ENCODE measurements at regions not wholly inside any gene's neighbourhood (a gene's known extent, or its start where the extent isn't known, plus 50 kb on each side); places are given as distances from the start of the nearest gene placed in this dataset.

DNA sequence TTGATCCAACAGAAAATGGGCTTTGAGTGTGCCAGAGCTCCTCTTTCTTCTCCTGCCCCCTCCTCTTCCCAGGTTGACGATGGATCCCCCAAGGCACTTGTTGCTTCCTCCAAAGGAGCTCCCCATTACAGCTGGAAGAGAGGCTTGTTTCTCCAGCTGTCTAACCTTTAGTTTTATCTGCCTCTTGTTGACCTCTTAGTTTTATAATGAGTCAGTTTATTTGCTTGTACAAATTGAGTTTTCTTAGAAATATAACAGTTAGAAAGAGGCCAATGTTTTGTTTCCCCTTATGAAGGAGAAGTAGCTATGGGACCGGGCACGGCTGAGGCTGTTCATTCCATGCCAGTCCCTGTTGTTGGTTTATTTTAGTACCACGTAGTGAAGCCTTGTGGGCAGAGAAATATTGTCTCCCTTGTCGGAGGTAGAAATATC is 158.2 kb downstream of the SPRY1 start (continued):
- TF ChIP-seq GRHL2 (CRISPR knock-in tag; IDR thresholded peaks at IDR 0.05; ENCODE audit: insufficient replicate concordance, severe bottlenecking): no peak
- no peak for TF ChIP-seq HMGA2 (CRISPR knock-in tag; IDR thresholded peaks at IDR 0.05)
- TF ChIP-seq, protein P1, sequence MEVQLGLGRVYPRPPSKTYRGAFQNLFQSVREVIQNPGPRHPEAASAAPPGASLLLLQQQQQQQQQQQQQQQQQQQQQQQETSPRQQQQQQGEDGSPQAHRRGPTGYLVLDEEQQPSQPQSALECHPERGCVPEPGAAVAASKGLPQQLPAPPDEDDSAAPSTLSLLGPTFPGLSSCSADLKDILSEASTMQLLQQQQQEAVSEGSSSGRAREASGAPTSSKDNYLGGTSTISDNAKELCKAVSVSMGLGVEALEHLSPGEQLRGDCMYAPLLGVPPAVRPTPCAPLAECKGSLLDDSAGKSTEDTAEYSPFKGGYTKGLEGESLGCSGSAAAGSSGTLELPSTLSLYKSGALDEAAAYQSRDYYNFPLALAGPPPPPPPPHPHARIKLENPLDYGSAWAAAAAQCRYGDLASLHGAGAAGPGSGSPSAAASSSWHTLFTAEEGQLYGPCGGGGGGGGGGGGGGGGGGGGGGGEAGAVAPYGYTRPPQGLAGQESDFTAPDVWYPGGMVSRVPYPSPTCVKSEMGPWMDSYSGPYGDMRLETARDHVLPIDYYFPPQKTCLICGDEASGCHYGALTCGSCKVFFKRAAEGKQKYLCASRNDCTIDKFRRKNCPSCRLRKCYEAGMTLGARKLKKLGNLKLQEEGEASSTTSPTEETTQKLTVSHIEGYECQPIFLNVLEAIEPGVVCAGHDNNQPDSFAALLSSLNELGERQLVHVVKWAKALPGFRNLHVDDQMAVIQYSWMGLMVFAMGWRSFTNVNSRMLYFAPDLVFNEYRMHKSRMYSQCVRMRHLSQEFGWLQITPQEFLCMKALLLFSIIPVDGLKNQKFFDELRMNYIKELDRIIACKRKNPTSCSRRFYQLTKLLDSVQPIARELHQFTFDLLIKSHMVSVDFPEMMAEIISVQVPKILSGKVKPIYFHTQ (CRISPR knock-in tag; IDR thresholded peaks at IDR 0.05): no peak
- TF ChIP-seq, protein P2, sequence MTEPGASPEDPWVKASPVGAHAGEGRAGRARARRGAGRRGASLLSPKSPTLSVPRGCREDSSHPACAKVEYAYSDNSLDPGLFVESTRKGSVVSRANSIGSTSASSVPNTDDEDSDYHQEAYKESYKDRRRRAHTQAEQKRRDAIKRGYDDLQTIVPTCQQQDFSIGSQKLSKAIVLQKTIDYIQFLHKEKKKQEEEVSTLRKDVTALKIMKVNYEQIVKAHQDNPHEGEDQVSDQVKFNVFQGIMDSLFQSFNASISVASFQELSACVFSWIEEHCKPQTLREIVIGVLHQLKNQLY (CRISPR knock-in tag; IDR thresholded peaks at IDR 0.05): no peak

DNA sequence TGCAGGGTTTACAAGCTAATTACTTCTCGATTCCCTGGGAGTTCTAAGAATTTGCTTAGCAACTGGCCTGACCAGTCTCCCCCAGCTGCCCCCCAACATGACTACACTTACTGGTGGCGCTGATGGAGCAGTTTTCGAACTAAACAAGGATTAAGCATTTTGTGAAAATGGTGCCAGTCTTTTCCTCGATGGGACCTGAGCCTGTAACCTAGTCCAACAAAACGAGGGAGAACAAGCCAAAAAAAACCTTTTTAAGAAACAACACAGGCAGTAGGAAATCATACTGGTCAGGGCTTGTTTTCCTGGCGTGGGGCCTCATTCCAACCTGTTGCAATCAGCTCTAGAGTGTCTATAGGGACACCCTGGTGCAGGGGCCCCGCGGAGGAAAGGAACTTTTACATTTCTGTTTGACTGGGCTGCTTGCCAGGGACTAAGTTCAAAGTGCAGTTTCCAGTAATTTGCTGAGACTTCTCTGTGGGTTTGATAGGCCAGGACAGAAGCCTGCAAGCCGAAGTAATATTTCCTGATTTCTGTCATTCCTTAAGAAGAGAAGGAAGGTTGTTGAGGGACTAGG is 158.7 kb downstream of the SPRY1 start:
- ATAC-seq (peak; percentile 48), DNase-seq (ENCODE audit: low spot score) (no peak)
- peak overlapping the region; percentile 43; the same call in 1 of the 2 replicates for H3K27ac Mint-ChIP-seq
- ChIA-PET POLR2A (no interaction called here), CTCF (interaction anchor here (1.1 to 1.8 kb wide), 3 partner anchors 9 to 165 kb away, joined by 3 to 9 read pairs (median 3); no protein-coding TSS in a partner anchor)
- TF ChIP-seq, protein P3, sequence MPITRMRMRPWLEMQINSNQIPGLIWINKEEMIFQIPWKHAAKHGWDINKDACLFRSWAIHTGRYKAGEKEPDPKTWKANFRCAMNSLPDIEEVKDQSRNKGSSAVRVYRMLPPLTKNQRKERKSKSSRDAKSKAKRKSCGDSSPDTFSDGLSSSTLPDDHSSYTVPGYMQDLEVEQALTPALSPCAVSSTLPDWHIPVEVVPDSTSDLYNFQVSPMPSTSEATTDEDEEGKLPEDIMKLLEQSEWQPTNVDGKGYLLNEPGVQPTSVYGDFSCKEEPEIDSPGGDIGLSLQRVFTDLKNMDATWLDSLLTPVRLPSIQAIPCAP (CRISPR knock-in tag; IDR thresholded peaks at IDR 0.05): no peak
- TF ChIP-seq GABPB1 (CRISPR knock-in tag; IDR thresholded peaks at IDR 0.05): peak; percentile 94
- H3K4me3 Mint-ChIP-seq: no peak overlapping the region
- peaks cover 61% of the 10 kb centered on the region for H3K4me1 Mint-ChIP-seq
- H3K36me3 Mint-ChIP-seq: peaks cover 8% of the 10 kb centered on the region; the same call in 1 of the 2 replicates
- no peaks in the 10 kb centered on the region for H3K27me3 Mint-ChIP-seq (ENCODE audit: low read depth)
- H3K9me3 Mint-ChIP-seq: peaks cover 14% of the 10 kb centered on the region

DNA sequence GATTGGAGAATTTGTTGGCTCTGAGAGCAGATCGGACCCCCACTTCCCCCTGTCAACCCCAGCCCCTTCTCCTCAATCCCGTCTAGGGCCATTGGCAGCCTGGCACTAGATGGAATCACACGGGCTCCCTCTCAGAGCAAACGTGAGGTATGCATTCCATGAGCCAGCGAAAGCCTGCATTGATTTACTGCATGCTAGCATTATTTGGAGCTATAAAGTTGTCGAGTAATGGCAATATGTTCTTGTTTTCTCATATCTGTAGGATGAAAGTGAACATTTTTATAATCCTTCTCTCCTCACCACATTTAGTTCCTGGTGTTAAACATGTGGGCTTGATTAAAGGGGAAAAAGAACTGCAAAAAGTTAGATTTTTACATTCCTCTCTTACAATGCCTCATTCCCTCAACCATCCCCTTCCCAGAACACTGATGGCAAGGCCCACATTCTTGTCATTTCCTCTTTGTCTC is 159.2 kb downstream of the SPRY1 start:
- ATAC-seq (peak; percentile 43), DNase-seq (ENCODE audit: low spot score) (no peak)
- TF ChIP-seq, protein P3 (CRISPR knock-in tag; IDR thresholded peaks at IDR 0.05): no peak
- TF ChIP-seq, protein P4, sequence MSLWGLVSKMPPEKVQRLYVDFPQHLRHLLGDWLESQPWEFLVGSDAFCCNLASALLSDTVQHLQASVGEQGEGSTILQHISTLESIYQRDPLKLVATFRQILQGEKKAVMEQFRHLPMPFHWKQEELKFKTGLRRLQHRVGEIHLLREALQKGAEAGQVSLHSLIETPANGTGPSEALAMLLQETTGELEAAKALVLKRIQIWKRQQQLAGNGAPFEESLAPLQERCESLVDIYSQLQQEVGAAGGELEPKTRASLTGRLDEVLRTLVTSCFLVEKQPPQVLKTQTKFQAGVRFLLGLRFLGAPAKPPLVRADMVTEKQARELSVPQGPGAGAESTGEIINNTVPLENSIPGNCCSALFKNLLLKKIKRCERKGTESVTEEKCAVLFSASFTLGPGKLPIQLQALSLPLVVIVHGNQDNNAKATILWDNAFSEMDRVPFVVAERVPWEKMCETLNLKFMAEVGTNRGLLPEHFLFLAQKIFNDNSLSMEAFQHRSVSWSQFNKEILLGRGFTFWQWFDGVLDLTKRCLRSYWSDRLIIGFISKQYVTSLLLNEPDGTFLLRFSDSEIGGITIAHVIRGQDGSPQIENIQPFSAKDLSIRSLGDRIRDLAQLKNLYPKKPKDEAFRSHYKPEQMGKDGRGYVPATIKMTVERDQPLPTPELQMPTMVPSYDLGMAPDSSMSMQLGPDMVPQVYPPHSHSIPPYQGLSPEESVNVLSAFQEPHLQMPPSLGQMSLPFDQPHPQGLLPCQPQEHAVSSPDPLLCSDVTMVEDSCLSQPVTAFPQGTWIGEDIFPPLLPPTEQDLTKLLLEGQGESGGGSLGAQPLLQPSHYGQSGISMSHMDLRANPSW (CRISPR knock-in tag; conservative IDR thresholded peaks at IDR 0.05; ENCODE audit: low read depth): no peak
- no peak for TF ChIP-seq ATF1 (CRISPR knock-in tag; IDR thresholded peaks at IDR 0.05)
- no peak for TF ChIP-seq NR1H2 (CRISPR knock-in tag; IDR thresholded peaks at IDR 0.05)
- TF ChIP-seq FOXP1 (CRISPR knock-in tag; IDR thresholded peaks at IDR 0.05; ENCODE audit: borderline replicate concordance): no peak
- TF ChIP-seq SMAD4 (CRISPR knock-in tag; IDR thresholded peaks at IDR 0.05): no peak
- no peak for TF ChIP-seq FOXK1 (CRISPR knock-in tag; IDR thresholded peaks at IDR 0.05)
- TF ChIP-seq TEAD1 (CRISPR knock-in tag; IDR thresholded peaks at IDR 0.05): no peak
- TF ChIP-seq RELA (CRISPR knock-in tag; IDR thresholded peaks at IDR 0.05; ENCODE audit: borderline replicate concordance): no peak
- TF ChIP-seq, protein P5, sequence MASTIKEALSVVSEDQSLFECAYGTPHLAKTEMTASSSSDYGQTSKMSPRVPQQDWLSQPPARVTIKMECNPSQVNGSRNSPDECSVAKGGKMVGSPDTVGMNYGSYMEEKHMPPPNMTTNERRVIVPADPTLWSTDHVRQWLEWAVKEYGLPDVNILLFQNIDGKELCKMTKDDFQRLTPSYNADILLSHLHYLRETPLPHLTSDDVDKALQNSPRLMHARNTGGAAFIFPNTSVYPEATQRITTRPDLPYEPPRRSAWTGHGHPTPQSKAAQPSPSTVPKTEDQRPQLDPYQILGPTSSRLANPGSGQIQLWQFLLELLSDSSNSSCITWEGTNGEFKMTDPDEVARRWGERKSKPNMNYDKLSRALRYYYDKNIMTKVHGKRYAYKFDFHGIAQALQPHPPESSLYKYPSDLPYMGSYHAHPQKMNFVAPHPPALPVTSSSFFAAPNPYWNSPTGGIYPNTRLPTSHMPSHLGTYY (CRISPR knock-in tag; IDR thresholded peaks at IDR 0.05): no peak
- TF ChIP-seq ZNF317 (CRISPR knock-in tag; IDR thresholded peaks at IDR 0.05; ENCODE audit: borderline replicate concordance, low read depth): no peak
- no peak for TF ChIP-seq GTF2I (CRISPR knock-in tag; conservative IDR thresholded peaks at IDR 0.05)
- POLR2A ChIA-PET: no interaction called here
- no peak overlapping the region for H3K4me3 Mint-ChIP-seq
- peaks cover 62% of the 10 kb centered on the region for H3K4me1 Mint-ChIP-seq
- H3K27ac Mint-ChIP-seq: peak overlapping the region; percentile 63; the same call in 1 of the 2 replicates
- H3K9me3 Mint-ChIP-seq: 0 out of 2 replicates have a peak, but pooled peaks cover 9% of the 10 kb centered on the region
- peaks cover 3% of the 10 kb centered on the region; the same call in 1 of the 2 replicates for H3K36me3 Mint-ChIP-seq
- no peaks in the 10 kb centered on the region for H3K27me3 Mint-ChIP-seq (ENCODE audit: low read depth)
- CTCF ChIA-PET: interaction anchor here (1.4 to 1.8 kb wide), 2 partner anchors 8 to 76 kb away, joined by 3 to 9 read pairs; no protein-coding TSS in a partner anchor

Measured in WTC11 (cell line).